Superior temporal gyrus (tissue), 1 donor: ENCODE measurements at regions not wholly inside any gene's neighbourhood (a gene's known extent, or its start where the extent isn't known, plus 50 kb on each side); places are given as distances from the start of the nearest gene placed in this dataset.

Source experiments
- DNase-seq: peaks from one replicate; pipeline ENCODE4 v3.0.0-alpha.2; 2016; ENCODE audit errors: extremely low spot score

DNA sequence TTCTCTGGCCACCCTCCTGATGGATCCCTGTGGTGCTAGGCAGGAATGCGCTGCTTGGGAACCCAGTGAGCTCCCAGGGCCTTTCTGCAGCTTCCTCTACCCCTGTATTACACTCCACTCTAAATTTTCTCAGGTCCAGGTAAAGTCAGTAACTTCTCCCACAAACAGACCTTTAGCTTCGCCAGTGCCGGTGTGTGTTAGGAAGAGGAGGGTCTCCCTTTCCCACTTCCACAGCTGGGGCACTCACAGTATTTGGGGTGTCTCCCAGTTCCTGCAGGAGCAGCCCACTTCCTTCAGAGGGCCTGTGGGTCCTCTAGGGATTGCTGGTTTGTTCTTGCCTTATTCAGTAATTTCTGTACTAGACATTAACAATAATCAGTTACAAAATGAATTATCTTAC lies 193.5 kb upstream of the PCDH17 start:
- DNase-seq = no peak

DNA sequence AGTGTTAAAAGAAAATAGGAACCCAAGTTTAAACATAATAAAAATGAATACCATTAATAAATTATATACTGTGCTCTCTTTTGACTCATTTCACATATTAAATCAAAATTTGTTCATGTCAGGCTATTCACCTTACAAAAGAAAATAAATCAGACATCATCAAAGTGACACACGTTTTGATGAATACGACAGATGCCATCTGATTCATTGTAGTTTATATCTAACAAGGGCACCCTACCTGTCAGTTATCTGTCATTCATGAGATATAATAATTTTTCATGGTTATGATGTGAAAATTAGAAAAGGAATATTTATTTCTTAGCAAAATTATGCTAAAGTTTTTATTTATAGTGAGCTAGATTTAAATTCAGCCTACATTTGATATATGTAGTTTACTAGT lies 188.1 kb upstream of the PCDH17 start:
- no peak for DNase-seq

DNA sequence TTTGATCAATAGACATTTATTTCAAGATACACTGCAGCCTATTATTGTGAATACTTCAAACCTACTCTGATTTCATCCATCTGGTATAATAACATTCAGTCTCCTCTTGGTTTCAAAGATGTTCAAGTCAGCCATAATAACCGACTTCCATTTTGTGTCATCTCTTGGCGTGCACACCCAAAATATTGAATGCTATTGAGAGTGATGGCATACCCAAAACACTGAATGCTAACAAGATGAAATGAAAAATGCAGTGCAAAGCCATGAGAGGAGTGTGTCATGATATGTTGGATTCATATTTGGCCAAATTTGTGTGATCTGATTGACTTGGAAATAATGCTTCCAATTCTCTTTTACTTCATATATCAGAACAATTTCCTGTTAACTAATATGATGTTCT lies 181.2 kb upstream of the PCDH17 start:
- DNase-seq = no peak

DNA sequence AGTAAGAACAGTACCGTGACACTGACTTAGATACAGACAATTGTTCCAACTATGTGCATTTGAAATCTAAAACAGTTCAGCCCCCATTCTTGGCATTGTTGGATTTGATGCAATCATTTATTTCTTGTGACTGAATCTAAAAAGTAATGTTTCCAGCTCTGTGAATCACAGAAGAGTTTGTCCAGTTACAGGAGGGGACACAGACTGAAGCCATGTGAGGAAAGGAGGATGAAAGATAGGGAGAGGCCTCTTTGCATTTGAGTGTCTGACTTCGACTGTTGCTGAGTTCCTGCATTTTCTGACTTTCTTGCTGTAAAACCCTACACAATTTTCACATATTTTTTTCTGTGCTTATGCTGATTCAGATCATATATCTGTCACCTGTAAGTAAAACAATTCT lies 179.3 kb upstream of the PCDH17 start:
- DNase-seq = no peak

DNA sequence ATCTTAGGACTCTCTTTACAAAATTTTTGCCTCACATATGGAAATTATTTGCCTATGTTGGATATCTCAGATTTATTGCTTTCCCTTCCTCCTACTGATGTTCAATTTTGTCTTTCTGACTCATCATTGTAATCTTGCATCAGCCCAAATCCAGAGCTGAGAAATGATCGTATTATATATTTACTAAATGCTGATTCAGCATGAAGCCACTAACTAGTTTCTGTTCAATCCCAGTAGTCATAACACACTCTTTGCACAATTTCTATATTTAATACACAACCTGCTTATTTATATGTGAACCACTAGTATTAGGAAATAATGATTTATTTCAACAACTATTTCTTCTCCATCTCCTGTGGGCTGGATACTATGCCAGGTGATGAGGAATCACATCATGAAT lies 161.1 kb upstream of the PCDH17 start:
- DNase-seq = no peak

GRCh38 chr13:57491318-57491717 lies 140.2 kb upstream of the PCDH17 start:
- DNase-seq = no peak

- DNase-seq = no peak
Measured at GRCh38 chr13:57507752-57508463, 123.6 kb upstream of the PCDH17 start.

GRCh38 chr13:57511603-57512002 lies 119.9 kb upstream of the PCDH17 start:
- DNase-seq = no peak

DNA sequence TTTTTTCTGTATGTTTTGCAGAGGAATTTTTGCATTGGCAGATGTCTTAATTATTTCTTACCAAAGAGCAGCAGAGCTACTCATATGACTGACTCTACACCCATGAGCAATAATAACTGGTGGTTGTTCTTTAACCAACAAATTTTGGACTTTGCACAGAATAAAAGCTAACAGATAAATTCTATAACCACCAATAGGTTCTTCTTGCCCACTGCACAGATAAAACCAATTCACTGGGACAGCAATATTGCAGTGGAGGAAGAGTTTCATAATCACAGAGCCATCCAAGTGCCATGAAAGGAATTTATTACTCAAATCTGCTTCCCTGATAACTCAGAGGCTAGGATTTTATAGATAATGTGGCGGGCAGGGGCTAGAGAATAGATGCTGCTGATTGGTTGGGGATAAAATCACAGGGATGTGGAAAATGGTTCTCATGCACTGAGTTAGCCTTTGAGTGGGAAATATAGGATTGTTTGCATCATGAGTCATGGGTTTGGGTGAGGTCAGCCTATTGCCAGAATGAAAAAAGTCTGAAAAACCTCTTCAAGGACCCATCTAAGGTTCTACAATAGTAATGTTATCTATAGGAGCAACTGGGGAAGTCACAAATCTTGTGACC lies 104.3 kb upstream of the PCDH17 start:
- DNase-seq = no peak

DNA sequence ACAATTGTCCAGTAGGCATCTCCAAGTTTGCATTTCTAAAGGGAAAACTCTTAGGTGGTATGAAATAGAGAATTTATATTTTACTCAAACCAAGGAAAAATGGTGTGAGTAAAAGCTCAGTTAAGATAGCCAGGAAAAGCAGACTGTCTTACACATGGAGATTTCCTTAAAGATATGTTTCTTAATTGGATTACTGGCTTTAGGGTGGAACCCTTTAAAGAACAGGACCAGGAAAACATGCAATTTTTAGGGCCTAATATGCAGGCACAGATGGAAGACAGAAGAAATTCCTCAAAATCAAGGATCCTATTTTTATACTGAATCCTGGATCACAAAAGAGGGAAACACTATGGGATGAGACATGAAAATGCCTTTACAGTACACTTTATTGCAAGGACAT lies 100.3 kb upstream of the PCDH17 start:
- DNase-seq = no peak

DNA sequence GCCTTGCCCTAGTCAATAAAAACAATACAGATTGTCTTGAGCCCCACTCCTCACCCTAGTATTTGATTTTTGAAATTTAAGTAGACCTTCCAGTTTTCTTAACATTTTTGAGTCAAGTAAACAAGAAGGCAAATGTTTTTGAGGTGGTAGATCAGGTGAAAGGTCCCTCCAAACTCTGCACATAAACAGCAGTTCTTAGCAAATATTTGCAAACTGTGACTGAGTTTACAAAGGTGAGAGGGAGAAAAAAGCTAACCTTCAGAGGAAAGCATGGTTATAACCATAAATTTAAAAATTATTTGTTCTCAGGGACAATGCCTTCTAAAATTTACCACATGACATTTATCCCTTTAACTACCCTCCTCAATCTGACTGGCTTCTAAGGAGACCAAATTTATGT lies 84.6 kb upstream of the PCDH17 start:
- DNase-seq = no peak

GRCh38 chr13:57552437-57552836 lies 79.1 kb upstream of the PCDH17 start:
- DNase-seq = no peak

DNA sequence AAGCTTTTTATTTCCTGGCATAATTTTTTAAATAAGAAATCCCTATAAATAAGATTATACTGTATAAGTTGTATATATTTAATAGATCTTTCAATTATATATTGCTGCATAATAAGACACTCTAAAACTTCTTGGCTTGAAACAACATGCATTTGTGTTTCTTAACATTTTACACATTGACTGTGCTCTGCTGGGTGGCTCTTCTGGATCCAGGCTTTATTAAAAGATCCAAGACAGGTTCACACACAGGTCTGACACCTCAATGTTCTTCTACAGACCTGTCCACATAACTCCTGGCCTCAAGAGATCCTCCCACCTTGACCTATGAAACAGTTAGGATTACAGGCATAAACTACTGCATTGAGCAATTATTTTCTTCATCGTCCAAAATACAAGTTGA lies 77.6 kb upstream of the PCDH17 start:
- DNase-seq = no peak

DNA sequence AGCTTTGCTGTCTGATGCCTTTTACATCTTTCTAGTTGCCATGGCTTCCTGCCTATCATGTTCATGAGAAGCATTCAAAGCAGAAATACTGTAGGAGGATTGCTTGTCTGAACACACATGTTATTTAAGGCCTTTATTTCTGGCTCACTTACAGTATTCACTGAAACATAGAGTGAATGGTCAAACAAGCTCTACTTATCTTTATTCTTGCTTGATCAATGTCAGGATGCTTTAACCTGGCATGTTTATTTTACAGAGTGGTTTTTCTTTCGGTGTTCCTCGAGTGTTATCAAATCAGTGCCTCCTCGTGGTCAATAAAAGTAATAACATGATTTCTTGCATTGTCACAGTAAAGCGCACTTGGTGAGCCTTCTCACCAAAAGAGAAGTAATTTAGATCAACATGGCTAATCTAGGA lies 73.5 kb upstream of the PCDH17 start:
- peak; percentile 57 for DNase-seq

DNA sequence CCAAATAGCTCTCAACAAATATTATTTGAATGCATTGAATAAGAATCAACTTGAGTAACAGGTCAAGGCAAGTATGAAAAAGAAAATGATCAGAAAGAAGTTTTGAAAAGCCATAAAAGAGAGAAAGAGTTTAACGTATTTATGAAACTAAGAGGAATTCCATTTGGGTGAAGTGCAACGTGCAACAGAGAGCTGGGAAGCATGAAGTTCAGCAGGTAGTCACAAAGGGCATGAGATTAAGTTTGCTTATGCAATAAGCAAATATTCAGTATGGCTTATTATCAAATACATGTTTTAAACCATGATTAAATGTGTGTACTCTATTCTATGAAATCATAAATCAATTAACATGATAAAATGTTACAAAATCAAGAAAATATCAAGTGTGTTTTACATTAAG lies 62.7 kb upstream of the PCDH17 start:
- no peak for DNase-seq

GRCh38 chr13:57569986-57570385 lies 61.6 kb upstream of the PCDH17 start:
- no peak for DNase-seq
